ENCODE measurements at regions not wholly inside any gene's neighbourhood (a gene's known extent, or its start where the extent isn't known, plus 50 kb on each side); places are given as distances from the start of the nearest gene placed in this dataset. TPM values are rescaled to one million over a fixed set of nuclear protein-coding genes. Genes with fewer than 3 reads are reported as not detected.

GRCh38 chr7:39892361-39892760 is 57.7 kb upstream of the CDK13 start:
- TF ChIP-seq CTCF (IDR thresholded peaks at IDR 0.05), result no peak
- DNase-seq (ENCODE audit: low spot score) (no peak), ATAC-seq (ENCODE audit: low FRiP score) (no peak)

GRCh38 chr7:39894904-39895303 is 55.2 kb upstream of the CDK13 start:
- ATAC-seq (ENCODE audit: low FRiP score), result no peak
- no peak for TF ChIP-seq CTCF (IDR thresholded peaks at IDR 0.05)
- no peak for DNase-seq (ENCODE audit: low spot score)

GRCh38 chr7:39896840-39897239 is 53.2 kb upstream of the CDK13 start:
- no peak for DNase-seq (ENCODE audit: low spot score)
- no peak for ATAC-seq (ENCODE audit: low FRiP score)
- no peak for TF ChIP-seq CTCF (IDR thresholded peaks at IDR 0.05)

GRCh38 chr7:39898867-39899266 is 51.2 kb upstream of the CDK13 start:
- no peak for DNase-seq (ENCODE audit: low spot score)
- TF ChIP-seq CTCF (IDR thresholded peaks at IDR 0.05), result no peak
- ATAC-seq (ENCODE audit: low FRiP score), result no peak

Small RNAs in the stretch of these regions (small RNA-seq; reads per million reads assigned to genes)
- gene RN7SL496P (not detected), gene RNU6-719P (not detected)

Data from omental fat pad (tissue), 3 donors.